Mucosa of rectum (tissue), 2 donors: ENCODE measurements at regions not wholly inside any gene's neighbourhood (a gene's known extent, or its start where the extent isn't known, plus 50 kb on each side); places are given as distances from the start of the nearest gene placed in this dataset.

Source experiments
- H3K27ac ChIP-seq, 2 donors: one replicate each; pipeline ENCODE4 v1.7.0; 2013; ENCODE audit warnings: inconsistent platforms in 2 of 2, low read depth in 2 of 2, low read length in 2 of 2
- H3K27me3 ChIP-seq, 2 donors: one replicate each; pipeline ENCODE4 v1.7.0; 2013; ENCODE audit warnings: low read length in 2 of 2; ENCODE audit not compliant: control insufficient read depth in 2 of 2, insufficient read depth in 2 of 2
- H3K36me3 ChIP-seq, 2 donors: one replicate each; pipeline ENCODE4 v1.7.0; 2013; ENCODE audit warnings: low read length in 2 of 2; ENCODE audit not compliant: control insufficient read depth in 2 of 2, insufficient read depth in 2 of 2
- H3K4me1 ChIP-seq, 2 donors: one replicate each; pipeline ENCODE4 v1.7.0; 2013; ENCODE audit warnings: low read length in 2 of 2, mild to moderate bottlenecking in 1 of 2; ENCODE audit not compliant: control insufficient read depth in 2 of 2, insufficient read depth in 2 of 2
- H3K4me3 ChIP-seq, 2 donors: one replicate each; pipeline ENCODE4 v1.7.0; 2013; ENCODE audit warnings: low read length in 2 of 2
- H3K9ac ChIP-seq, 2 donors: one replicate each; pipeline ENCODE4 v1.7.0; 2013; ENCODE audit warnings: low read length in 2 of 2, low read depth in 1 of 2, mild to moderate bottlenecking in 1 of 2
- H3K9me3 ChIP-seq, 2 donors: one replicate each; pipeline ENCODE4 v1.7.0; 2013; ENCODE audit warnings: low read length in 2 of 2; ENCODE audit not compliant: control insufficient read depth in 2 of 2
- donor health status: healthy.
- donor health status: Normal muscosa, but diverticular disease.

DNA sequence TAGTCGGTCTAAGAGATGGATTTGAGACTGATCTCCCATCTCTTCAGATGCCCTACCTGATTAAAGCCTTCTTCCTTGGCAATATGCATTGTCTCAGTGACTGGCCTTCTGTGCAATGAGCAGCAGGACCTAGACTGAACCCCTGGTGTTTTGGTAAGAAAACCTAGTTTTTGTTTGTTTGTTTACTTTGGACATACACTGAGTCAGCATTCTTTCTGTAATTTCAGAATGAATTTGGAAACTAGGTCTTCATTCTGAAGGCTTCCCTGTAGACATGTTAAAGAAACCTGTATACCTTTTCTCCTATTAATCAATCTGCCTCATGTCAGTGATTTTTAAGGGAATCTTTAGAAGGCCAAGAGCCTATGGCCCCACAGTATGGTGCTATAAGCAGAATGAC lies 597.5 kb upstream of the HTR2C start:
- Histone ChIP-seq H3K9ac (no peak overlapping the region), H3K4me1 (no peaks in the 10 kb centered on the region), H3K36me3 (no peaks in the 10 kb centered on the region), H3K27ac (no peak overlapping the region), H3K9me3 (no peaks in the 10 kb centered on the region), H3K27me3 (no peaks in the 10 kb centered on the region), H3K4me3 (no peak overlapping the region)

DNA sequence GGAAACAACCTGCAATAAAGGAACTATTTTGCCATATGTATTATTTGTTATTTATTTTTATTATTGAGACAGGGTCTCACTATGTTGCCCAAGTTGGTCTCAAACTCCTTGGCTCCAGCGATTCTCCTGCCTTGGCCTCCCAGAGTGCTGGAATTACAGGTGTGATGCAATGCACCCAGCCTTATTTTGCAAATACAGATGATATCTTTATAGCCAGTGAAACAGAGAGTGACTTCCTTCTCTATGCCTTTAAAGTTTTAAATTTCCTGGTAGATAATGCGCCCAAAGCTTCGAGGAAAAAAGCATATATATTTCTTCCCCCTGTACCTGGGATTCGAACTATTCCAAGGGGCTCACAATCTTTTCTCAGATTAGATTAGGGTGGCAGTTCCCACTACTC lies 601.1 kb upstream of the HTR2C start:
- Histone ChIP-seq H3K9ac (no peak overlapping the region), H3K9me3 (peaks cover 0 to 3% of the 10 kb centered on the region in 2 donors), H3K36me3 (no peaks in the 10 kb centered on the region), H3K27me3 (no peaks in the 10 kb centered on the region), H3K4me3 (no peak overlapping the region), H3K27ac (peak overlapping the region in 1 of 2 donors; percentile 17), H3K4me1 (no peaks in the 10 kb centered on the region)

DNA sequence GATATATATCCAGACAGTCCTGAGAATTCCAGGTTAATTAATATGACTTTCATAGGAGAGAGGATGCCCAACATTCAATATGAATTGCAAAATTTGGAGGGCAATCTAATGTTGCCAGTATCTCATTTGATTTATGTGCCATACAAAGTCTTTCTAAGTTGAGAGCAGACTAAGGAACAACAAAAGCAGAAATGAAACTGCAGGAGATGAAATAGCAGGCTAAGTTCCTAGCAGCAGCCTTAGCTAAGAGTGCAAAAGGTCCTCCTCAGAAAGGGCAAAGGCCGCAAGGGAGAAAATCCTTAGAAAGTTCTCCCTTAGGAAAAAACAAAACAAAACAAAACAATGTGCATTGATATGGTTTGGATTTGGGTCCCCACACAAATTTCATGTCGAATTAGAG lies 602.9 kb upstream of the HTR2C start:
- Histone ChIP-seq H3K4me3 (no peak overlapping the region), H3K36me3 (no peaks in the 10 kb centered on the region), H3K9ac (no peak overlapping the region), H3K27me3 (no peaks in the 10 kb centered on the region), H3K27ac (no peak overlapping the region), H3K9me3 (peaks cover 0 to 3% of the 10 kb centered on the region in 2 donors), H3K4me1 (no peaks in the 10 kb centered on the region)

DNA sequence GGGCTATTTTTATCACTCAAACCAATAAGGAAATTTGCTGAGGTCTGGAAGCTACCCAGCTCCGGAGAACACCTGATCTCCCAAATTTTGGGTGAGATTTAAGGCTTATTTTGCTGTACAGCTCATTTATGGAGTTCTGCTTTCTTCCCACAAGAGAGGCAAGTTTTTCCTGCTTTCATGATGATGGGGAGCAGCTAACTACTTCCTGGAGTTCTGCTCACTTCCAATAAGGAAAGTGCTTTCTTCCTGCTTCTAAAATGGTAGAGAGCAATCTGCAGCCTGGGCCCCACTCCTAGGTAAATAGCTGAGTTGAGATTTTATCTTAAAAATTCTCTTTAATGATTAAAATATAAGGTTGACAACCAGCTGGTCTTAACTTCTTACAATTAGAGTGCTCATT lies 606.0 kb upstream of the HTR2C start:
- Histone ChIP-seq H3K4me3 (no peak overlapping the region), H3K9me3 (peaks cover 0 to 3% of the 10 kb centered on the region in 2 donors), H3K36me3 (no peaks in the 10 kb centered on the region), H3K4me1 (no peaks in the 10 kb centered on the region), H3K27me3 (no peaks in the 10 kb centered on the region), H3K27ac (no peak overlapping the region), H3K9ac (no peak overlapping the region)

DNA sequence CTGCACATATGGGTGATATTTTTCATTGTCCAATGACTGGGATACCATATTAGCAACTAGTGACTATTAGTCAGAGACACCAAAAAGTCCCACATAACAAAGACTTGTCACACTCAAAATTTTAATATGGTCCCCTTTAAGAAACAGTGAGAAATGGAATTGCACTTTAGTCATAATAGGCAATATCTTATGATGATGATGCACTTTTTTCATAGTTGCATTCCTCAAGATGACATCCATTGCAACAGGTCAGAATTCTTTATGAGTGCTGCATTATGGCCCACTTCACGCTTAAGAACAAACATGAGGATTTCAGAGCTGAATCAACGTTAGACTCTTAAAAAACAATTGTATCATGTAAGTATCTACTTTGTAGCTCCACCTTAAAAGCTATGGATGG lies 608.4 kb upstream of the HTR2C start:
- no peak overlapping the region for H3K9ac ChIP-seq
- no peak overlapping the region for H3K4me3 ChIP-seq
- H3K36me3 ChIP-seq = no peaks in the 10 kb centered on the region
- H3K27me3 ChIP-seq = no peaks in the 10 kb centered on the region
- no peaks in the 10 kb centered on the region for H3K4me1 ChIP-seq
- peaks cover 0 to 3% of the 10 kb centered on the region in 2 donors for H3K9me3 ChIP-seq
- H3K27ac ChIP-seq = no peak overlapping the region

DNA sequence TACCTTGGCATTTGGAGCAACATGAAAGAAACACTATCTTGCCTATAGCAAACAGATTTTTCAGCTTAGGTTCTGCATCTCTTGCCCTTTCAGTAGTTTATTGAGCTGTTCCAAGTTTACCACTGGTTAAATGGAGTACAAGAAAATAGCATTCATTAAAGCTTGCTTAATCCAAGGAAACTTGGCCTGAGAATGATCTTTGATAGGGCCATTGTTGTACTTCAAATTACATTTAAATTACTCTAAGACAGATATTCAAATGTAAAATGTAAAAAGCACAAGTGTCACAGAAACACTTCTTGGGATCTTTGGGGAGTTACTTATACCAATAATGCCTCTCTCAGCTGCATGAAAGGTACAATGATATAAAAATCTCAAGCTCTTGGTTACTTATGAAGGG lies 609.0 kb upstream of the HTR2C start:
- Histone ChIP-seq H3K27ac (no peak overlapping the region), H3K27me3 (no peaks in the 10 kb centered on the region), H3K4me3 (no peak overlapping the region), H3K4me1 (no peaks in the 10 kb centered on the region), H3K9ac (no peak overlapping the region), H3K36me3 (no peaks in the 10 kb centered on the region), H3K9me3 (peaks cover 0 to under 1% of the 10 kb centered on the region in 2 donors)

DNA sequence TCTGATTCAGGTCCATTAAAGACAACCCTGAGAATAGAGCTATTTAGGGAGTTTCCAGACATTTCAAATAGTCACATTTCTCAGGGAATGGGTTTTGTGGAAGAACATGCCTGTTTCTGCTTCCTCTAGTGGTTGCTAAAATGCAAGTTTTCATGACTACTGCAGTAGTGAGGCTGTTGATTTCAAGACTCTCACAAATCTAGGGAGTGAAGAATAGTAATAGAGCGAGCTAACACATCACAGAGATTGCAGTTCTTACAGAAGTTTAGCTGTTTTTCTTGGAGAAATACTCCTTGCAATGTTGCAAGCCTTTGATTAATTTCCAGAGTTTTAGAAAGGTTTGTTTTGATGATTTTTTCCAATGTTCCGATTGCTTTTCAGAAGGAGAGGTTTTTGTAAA lies 610.2 kb upstream of the HTR2C start:
- Histone ChIP-seq H3K27ac (no peak overlapping the region), H3K4me1 (no peaks in the 10 kb centered on the region), H3K9me3 (no peaks in the 10 kb centered on the region), H3K36me3 (no peaks in the 10 kb centered on the region), H3K4me3 (no peak overlapping the region), H3K9ac (no peak overlapping the region), H3K27me3 (no peaks in the 10 kb centered on the region)

DNA sequence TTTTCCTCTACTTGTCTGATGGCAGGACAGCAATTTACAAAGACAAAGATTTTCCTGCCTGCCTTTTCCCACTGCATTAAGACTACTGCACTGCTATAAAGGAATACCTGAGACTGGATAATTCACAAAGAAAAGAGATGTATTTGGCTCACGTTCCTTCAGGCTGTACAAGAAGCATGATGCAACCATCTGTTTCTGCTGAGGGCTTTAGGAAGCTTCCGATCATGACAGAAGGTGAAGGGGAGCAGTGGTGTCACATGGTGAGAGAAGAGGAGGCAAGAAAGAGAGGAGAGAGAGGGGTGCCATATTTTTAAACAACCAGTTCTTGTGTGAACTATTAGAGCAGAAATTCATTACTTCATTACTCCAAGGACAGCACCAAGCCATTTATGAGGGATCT lies 617.1 kb upstream of the HTR2C start:
- Histone ChIP-seq H3K9ac (no peak overlapping the region), H3K4me1 (no peaks in the 10 kb centered on the region), H3K27me3 (no peaks in the 10 kb centered on the region), H3K36me3 (no peaks in the 10 kb centered on the region), H3K4me3 (no peak overlapping the region), H3K9me3 (no peaks in the 10 kb centered on the region), H3K27ac (no peak overlapping the region)

DNA sequence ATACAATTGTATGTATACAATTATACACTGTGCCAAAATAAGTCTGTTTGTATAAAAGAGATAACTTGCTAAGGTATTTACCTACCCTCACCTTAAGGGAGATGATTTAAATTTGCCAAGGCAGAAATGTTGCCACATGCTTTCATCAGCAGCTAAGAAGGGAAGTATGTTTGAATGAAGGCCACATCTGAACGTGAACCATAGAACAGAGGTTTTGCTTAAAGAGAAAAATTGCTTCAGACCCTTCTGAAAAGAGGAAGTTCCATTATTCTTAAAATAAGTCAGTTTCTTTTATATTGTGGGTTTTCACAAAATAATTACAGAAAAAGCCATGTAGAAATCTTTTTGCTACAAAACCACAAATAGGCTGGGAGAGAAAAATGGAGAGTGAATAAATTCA lies 621.5 kb upstream of the HTR2C start:
- no peaks in the 10 kb centered on the region for H3K27me3 ChIP-seq
- H3K4me1 ChIP-seq = no peaks in the 10 kb centered on the region
- H3K36me3 ChIP-seq = no peaks in the 10 kb centered on the region
- no peak overlapping the region for H3K4me3 ChIP-seq
- H3K27ac ChIP-seq = no peak overlapping the region
- no peak overlapping the region for H3K9ac ChIP-seq
- no peaks in the 10 kb centered on the region for H3K9me3 ChIP-seq

DNA sequence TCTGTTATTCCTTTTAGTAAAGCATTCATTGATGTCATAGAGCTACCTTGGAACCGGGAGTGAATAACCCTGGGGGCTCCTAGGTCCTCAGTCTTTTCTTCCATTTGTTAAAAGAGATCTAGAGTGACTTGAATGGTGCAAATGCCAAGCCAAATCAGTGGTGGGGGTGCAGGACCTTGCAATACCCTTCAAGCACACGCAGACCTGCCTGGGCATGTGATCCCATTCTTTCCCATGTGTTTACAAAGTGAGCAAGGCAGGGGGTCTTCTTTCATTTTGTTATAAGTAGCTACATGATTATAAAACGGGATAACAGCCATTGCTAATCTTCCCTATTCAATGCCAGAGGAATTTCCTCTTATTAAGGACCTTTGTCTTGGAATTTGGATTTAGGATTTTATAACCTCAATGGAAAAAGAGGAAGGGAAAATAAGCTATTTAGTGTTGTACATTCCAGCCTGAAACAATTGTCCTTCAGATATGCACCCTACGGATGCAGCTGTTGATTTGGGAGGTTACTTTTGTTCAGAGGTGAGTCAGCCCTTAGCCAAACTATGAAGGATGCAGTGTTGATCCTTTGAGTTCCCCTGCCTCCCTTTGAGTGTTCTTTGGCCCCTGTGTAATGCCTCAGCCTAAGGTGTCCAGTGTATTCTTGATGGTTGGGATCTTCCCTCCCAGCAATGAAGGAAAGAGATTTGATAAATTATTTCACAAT lies 623.8 kb upstream of the HTR2C start:
- no peak overlapping the region for H3K4me3 ChIP-seq
- H3K9ac ChIP-seq = no peak overlapping the region
- no peak overlapping the region for H3K27ac ChIP-seq
- no peaks in the 10 kb centered on the region for H3K4me1 ChIP-seq
- H3K9me3 ChIP-seq = no peaks in the 10 kb centered on the region
- no peaks in the 10 kb centered on the region for H3K27me3 ChIP-seq
- H3K36me3 ChIP-seq = no peaks in the 10 kb centered on the region

DNA sequence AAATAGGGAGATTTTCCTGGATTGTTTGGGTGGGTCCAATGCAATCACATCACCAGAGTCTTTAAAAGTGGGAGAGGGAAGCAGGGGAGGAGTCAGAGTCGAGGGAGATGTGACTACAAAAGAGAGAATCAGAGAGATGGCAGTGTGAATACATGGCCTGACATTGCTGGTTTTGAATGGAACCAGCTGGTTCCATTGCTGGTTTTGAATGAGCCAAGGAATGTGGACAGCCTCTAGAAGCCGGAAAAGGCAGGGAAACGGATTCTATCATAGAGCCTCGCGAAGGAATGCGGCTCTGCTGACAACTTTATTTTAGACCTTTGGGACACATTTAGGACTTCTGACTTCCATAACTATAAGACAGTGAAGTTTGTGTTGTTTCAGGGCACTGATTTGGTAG lies 627.0 kb upstream of the HTR2C start:
- Histone ChIP-seq H3K4me3 (no peak overlapping the region), H3K4me1 (no peaks in the 10 kb centered on the region), H3K27ac (no peak overlapping the region), H3K9me3 (no peaks in the 10 kb centered on the region), H3K36me3 (no peaks in the 10 kb centered on the region), H3K27me3 (no peaks in the 10 kb centered on the region), H3K9ac (no peak overlapping the region)
